ENCODE measurements at regions not wholly inside any gene's neighbourhood (a gene's known extent, or its start where the extent isn't known, plus 50 kb on each side); places are given as distances from the start of the nearest gene placed in this dataset.

- Histone ChIP-seq H3K36me3 (no peaks in the 10 kb centered on the region), H3K4me1 (ENCODE audit: insufficient read depth) (no peaks in the 10 kb centered on the region), H3K4me3 (no peak overlapping the region), H3K9me3 (no peaks in the 10 kb centered on the region), H3K27ac (no peak overlapping the region), H3K27me3 (no peaks in the 10 kb centered on the region)
- WGBS, 3 donors = 15 to 32% (median 20%) methylated on average over 2 of the region's 2 CpGs
- intact Hi-C loops (cut with DNase I) = no loop called here
- no peak for DNase-seq
- no peak for TF ChIP-seq CTCF (IDR thresholded peaks at IDR 0.05)
- no peak for TF ChIP-seq POLR2A (IDR thresholded peaks at IDR 0.05)
- no peak for TF ChIP-seq EP300 (IDR thresholded peaks at IDR 0.05)
Observed at GRCh38 chr10:108808228-108808627, 1115.1 kb downstream of the XPNPEP1 start.

- no peak overlapping the region for H3K4me3 ChIP-seq
- no peak for DNase-seq
- H3K36me3 ChIP-seq = no peaks in the 10 kb centered on the region
- H3K27me3 ChIP-seq = no peaks in the 10 kb centered on the region
- no peaks in the 10 kb centered on the region for H3K4me1 ChIP-seq (ENCODE audit: insufficient read depth)
- TF ChIP-seq EP300 (IDR thresholded peaks at IDR 0.05) = no peak
- no peak overlapping the region for H3K27ac ChIP-seq
- intact Hi-C loops (cut with DNase I) = no loop called here
- H3K9me3 ChIP-seq = no peaks in the 10 kb centered on the region
Observed at GRCh38 chr10:108801775-108802517, 1121.4 kb downstream of the XPNPEP1 start.

- Histone ChIP-seq H3K4me3 (no peak overlapping the region), H3K4me1 (ENCODE audit: insufficient read depth) (no peaks in the 10 kb centered on the region), H3K27me3 (no peaks in the 10 kb centered on the region), H3K36me3 (no peaks in the 10 kb centered on the region), H3K27ac (no peak overlapping the region), H3K9me3 (no peaks in the 10 kb centered on the region)
- WGBS, 3 donors = 93 to 96% (median 95%) methylated on average over 2 of the region's 2 CpGs
- intact Hi-C loops (cut with DNase I) = no loop called here
- no peak for DNase-seq
- TF ChIP-seq POLR2A (IDR thresholded peaks at IDR 0.05) = no peak
- TF ChIP-seq CTCF (IDR thresholded peaks at IDR 0.05) = no peak
- TF ChIP-seq EP300 (IDR thresholded peaks at IDR 0.05) = no peak
Observed at GRCh38 chr10:108801220-108801619, 1122.1 kb downstream of the XPNPEP1 start.

GRCh38 chr10:108797573-108797972, 1125.7 kb downstream of the XPNPEP1 start:
- no peak for DNase-seq
- no peak overlapping the region for H3K27ac ChIP-seq
- no peaks in the 10 kb centered on the region for H3K9me3 ChIP-seq
- no peak overlapping the region for H3K4me3 ChIP-seq
- H3K27me3 ChIP-seq = no peaks in the 10 kb centered on the region
- 95 to 97% (median 95%) methylated on average over 1 of the region's 1 CpG for WGBS, 3 donors
- intact Hi-C loops (cut with DNase I) = no loop called here
- H3K4me1 ChIP-seq (ENCODE audit: insufficient read depth) = no peaks in the 10 kb centered on the region
- no peaks in the 10 kb centered on the region for H3K36me3 ChIP-seq
- TF ChIP-seq EP300 (IDR thresholded peaks at IDR 0.05) = no peak
- no peak for TF ChIP-seq CTCF (IDR thresholded peaks at IDR 0.05)
- TF ChIP-seq POLR2A (IDR thresholded peaks at IDR 0.05) = no peak

- Histone ChIP-seq H3K27ac (no peak overlapping the region), H3K36me3 (no peaks in the 10 kb centered on the region), H3K9me3 (no peaks in the 10 kb centered on the region), H3K27me3 (no peaks in the 10 kb centered on the region), H3K4me3 (no peak overlapping the region), H3K4me1 (ENCODE audit: insufficient read depth) (no peaks in the 10 kb centered on the region)
- DNase-seq = no peak
- intact Hi-C loops (cut with DNase I) = no loop called here
- 84 to 94% (median 85%) methylated on average over 1 of the region's 1 CpG for WGBS, 3 donors
- no peak for TF ChIP-seq CTCF (IDR thresholded peaks at IDR 0.05)
- TF ChIP-seq EP300 (IDR thresholded peaks at IDR 0.05) = no peak
- TF ChIP-seq POLR2A (IDR thresholded peaks at IDR 0.05) = no peak
Observed at GRCh38 chr10:108791794-108792474, 1131.4 kb downstream of the XPNPEP1 start.

Measured in ovary (tissue), 7 donors.